GM15510 (cell line): ENCODE measurements at regions not wholly inside any gene's neighbourhood (a gene's known extent, or its start where the extent isn't known, plus 50 kb on each side); places are given as distances from the start of the nearest gene placed in this dataset.

Experiments used
- POLR2A ChIP-seq: IDR thresholded peaks from 3 replicates; pipeline ENCODE4 v1.6.1; 2011; ENCODE audit warnings: borderline replicate concordance; ENCODE audit not compliant: insufficient read length; ENCODE audit errors: extremely low read depth

DNA sequence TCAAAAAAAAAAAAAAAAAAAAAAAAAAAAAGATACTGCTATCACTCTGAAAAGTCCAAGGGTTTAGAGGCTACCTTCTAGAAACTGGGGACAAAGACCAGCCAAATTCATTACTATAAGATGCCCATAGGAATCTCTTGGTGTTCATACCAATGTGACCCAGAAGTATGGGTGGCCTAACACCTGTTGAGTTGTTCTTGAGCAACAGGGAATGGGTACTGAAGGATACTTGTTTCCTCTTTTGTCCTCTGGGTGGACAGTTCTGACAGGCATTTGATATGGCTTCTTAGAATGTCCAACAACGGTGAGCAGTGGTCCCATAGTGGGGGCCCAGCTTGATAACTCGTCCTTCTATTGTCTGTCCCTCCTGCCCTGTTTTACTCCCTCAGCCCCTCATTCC lies 141.4 kb upstream of the PLEKHM1 start:
- TF ChIP-seq POLR2A: no peak

DNA sequence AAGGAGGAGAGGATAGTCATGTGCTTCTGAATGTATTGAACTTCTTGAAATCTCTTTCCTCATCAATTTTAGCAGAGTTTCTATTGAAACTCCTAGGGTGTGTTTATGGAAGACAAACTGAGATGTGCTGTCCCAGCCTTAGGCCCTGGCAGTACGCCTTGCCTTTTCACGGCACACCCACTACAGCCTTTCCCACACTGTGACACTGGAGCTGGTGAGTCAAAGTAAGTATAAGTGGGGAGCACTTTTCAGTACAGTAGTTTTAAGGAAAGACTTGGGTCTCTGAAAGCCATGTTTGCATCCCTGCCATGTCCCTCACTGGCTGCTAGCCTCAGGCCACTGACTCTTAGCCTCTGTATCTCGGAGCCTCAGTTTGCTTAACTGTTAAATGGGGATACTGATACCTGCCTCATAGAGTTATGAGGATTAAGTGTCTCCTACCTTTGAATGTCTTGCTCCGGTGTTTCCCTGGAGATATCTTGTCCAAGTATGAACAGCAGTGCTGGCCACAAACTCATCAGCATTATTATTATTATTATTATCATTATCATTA lies 144.7 kb upstream of the CRHR1 start:
- no peak for TF ChIP-seq POLR2A

DNA sequence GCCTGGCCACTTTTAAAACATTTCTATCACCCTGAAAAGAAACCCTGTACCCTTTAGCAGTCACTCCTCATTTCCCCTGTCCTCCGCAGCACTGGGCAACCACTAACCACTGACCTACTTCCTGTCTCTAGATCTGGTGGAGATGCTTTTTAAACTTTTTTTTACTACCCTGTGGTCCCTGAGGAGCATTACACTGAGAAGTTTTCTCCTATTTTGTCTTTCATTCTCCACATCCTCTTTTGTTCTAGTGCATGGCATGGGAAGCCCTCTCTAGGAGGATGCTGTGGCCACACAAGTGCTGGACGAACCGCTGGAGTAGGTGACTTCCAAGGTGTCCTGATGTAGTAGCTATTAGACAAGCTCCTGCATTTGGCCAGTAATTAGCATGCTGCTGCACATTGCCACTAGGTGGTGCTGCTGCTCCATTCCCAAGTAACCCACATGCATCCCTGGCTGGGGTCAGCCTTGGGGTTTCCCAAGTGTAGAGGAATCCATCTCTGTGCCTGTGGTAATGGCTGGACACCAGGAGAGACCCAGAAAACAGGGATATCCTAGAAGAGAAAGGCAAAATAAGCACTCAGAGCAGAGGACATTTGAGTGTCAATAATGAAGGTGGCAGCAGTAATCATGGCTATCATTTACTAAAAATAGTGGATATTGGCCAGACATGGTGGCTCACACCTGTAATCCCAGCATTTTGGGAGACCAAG lies 143.8 kb upstream of the CRHR1 start:
- TF ChIP-seq POLR2A: no peak

DNA sequence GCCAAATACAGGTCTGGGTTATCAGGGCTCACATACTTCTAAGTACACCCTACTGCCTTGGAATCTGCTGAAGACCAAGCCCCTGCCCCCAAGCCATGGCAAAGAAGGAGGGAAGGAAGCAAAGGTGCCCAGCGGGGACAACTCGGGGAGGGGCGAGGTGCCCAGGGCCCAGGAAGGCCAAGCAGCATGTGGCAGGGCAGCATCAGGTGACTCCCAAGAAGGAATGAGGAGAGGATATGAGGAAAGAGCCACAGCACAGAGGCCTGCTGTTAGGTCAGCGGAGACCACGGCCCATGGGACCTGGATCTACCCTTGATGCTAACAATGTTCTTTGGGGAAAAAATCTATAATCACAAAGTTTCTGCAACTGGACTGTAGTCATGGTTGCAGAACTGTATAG lies 142.6 kb upstream of the CRHR1 start:
- no peak for TF ChIP-seq POLR2A

DNA sequence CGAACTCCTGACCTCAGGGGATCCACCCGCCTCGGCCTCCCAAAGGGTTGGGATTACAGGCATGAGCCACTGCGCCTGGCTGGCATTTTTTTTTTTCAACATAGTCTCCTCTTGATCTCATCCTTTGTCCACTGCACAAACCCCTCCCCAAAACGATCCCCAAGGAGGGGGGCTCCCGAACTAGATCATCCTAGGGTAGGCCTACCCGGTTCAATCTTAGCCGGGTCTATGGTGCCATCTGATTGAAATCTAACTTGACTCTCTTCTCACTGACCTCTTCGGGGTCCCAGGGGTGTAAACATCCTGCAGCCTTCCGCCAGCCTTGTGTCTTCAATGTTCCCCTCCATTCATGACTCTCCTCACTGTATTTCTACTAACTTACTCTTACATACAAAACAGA lies 140.5 kb upstream of the CRHR1 start:
- no peak for TF ChIP-seq POLR2A

DNA sequence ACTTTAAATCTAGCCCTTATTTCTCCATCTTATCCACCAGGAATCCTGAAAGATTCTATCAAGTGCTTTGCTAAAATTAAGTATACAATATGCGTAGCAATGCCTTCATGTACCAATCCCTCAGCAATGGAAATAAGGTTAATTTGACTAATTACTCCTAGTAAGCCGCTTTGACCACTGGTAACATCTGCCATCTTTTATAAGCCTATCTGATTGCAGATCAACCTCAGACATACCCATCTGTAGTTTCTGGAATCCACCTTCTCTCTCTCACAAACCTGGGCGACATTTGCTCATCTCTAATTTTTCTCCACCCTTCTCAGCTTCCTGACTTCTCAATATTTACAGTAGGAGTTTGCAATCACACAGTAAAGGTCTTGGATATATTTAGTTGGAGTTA lies 138.8 kb upstream of the CRHR1 start:
- no peak for TF ChIP-seq POLR2A

DNA sequence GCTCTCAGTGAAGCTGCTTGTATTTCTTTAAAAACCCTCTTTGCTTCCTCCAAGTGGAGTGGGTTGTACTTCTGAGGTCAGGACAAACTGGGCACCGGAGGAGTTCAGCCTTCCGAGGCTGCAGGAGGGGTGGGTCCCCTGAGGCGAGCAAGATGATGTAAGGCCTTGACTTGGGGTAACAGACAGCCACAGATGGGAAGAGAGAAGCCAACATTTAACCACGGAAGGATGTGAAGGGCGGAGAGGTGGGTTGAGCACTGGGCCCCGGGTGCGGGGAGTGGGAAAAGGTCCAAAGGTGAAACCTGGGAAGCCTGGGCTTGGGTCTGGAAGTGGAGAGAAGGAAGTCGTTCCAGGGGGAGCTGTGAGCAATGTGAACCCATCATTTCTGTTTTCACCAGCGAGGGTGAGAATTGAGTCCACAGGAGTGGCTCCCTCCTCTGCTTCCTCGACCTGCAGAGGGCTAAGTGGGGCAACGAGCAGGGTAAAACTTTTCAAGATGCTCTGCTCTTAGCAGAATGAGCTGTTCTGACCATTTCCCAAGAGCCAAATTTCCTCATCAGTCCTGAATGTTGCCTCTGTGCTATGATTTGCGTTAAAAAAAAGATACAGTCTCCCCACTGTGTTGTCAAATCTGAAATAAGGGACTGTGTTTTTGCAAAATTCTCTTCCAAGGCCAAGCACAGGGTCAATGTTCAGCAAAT lies 137.7 kb upstream of the CRHR1 start:
- no peak for TF ChIP-seq POLR2A

DNA sequence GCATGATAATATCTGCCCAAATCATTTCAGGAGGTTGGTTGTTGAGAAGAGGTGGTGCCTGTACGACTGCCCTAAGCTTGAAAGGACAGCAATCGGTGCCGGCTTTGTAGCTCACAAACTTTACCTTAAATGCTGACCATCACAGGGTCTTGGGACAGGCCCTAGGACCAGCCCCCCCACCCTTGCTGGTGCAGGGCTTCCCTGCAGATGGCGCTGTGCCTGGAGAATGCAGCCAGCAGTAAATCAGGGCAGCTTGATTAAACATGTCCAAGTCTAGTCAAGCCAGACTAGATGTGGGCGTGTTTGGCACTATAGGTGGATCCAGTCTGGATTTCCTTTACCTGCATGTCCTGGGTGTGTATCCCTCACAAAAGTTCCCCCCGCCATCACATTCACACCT lies 135.5 kb upstream of the CRHR1 start:
- TF ChIP-seq POLR2A: no peak

DNA sequence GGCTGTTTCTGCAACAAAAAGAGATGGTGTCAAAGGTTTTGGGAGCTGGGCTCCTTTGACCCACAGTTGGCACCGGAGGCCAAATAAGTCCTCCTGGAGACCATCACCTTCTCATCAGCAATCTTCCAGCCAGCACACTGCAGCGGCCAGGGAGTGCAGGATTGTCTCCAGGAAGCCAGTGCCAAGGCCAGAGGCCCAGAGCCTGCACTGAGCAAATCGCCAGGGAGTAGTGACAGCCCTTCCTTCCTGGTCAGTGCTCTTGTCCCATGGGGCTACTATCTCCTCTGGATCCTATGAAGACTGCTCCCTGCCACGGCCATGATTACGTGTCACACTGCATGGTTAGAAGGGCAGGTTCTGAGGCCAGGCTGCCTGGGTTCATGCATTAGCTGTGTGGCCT lies 134.3 kb upstream of the CRHR1 start:
- no peak for TF ChIP-seq POLR2A

DNA sequence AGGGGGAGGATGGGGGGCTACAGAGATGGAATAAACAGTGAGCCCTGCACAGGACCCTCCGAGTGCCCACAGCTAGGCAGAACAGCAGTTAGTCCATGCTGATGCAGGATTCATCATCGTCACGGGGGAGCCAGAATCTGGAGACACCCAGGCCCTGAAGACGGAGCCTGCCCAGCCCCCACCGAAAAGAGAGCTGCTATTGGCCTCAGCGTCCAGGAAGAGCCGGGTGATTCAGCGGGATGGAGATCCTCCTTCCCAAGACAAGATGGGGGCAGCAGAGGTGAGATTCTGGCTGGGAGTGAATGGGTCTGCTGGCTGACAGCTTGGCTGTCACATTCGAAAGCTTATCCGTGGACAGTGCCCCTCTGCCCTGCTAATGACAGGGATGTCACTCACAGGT lies 133.6 kb upstream of the CRHR1 start:
- TF ChIP-seq POLR2A: no peak

DNA sequence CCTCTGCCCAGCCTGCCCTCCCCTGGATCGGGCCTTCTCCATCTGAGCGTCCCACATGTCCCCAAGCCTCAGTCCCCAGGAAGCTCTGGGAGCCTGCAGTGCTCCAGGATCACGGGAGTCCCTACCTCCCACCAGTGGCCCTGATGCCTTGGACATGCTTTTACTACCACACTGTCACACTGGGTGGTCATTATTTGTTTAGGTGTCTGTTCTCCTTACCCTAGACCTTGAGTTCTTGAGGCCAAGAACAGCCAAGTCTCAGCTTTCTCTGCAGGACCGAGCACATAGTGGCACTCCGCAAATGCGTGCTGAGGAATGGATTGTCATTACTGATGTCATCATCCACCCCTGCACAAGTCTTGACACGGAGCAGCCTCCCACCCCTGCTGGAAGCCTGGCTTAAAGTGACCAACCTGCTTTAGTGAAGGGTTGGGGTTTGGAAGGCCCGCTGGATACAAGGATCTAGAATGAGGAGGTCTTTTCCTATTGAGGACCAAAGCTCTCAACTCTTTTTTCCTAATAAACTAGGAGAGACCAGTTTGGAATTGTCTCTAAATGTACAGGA lies 132.9 kb upstream of the CRHR1 start:
- no peak for TF ChIP-seq POLR2A

DNA sequence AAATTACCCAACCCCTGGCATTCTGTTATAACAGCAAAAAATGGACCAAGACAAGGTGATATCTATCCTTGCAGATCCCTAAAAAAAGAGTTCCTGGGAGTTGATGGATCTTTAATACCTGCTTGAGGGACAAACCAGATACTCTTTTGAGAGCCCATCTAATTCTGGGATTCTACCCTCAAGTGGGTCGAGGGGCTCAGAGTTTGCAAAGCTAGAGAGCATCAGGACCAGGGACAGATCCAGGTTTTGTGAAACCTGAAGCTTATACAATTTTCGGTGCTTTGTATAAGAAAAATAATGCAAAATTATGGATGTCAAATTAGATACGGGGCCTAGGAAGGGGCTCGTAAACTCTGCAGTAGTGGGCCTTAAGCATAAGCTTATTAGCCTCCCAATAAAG lies 130.5 kb upstream of the CRHR1 start:
- no peak for TF ChIP-seq POLR2A

DNA sequence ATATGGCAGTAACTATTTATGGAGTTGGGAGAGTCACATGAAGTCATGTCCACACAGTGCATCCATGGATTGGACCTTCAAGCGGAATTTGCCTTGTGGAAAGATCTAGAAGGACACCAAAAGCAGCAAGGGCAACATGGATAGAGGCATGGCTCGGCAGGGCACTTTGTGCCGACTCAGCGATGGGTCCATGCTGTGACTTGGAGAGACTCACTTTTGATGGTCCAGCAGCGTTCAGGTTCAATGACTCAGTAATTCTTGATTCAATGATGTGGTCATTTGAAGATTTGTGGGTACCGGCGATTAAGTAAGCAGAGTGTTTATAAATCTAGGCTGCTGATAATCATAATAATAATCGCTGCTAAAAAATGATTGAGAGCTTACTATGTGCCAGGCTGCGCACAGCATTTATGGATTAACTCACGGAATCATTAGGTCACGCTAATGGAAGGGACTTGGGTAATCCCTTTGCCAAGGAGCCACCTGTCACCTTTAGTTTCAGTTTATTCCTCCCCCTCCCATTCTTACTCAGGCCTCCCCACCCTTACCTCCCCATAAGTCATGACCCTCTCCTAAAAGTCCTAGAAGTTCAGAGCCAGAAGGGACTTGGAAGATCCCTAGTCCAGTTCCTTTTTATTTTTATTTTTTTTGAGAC lies 127.5 kb upstream of the CRHR1 start:
- TF ChIP-seq POLR2A: no peak

DNA sequence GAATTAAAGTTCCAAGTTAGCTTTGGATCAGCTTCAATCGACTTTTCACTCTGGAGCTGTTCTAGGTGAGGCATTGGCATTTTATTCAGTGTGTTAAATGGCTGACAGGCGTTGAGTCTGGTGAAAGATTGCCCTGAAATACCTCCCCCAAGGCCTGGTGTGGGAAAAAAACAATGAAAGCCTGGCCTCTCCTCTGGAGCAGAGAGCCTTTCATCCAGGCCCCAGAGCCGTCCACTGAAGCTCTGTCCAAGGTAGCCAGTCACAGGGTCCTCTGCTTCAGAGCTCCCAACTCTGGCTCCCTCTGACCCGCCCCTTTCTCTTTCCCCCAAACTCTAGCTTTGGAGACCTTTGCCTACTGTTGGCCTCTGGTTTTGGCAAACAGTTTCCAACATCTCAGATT lies 123.6 kb upstream of the CRHR1 start:
- no peak for TF ChIP-seq POLR2A

DNA sequence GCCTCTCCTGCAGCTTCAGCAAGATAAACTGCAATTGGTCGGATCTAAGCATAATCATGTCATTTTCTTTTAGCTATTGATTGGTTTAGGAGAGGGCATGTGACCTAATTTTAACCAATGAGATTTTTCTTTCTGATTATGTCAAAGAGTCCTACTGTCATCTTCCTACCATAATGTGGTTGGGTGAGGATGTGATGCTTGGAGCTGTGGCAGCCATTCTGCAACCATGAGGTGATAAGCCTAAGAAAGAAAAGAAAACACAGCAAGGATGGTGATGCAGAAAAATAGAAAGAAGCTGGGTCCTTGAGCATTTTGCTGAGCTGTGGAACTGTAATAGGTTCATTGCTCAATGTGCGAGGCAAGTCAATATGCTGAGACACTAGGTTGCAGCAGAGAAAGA lies 121.7 kb upstream of the CRHR1 start:
- TF ChIP-seq POLR2A: no peak
